Muscle layer of colon (tissue), 2 donors: ENCODE measurements at regions not wholly inside any gene's neighbourhood (a gene's known extent, or its start where the extent isn't known, plus 50 kb on each side); places are given as distances from the start of the nearest gene placed in this dataset.

Experiments used
- H3K27ac ChIP-seq: one replicate; pipeline ENCODE4 v1.7.0; 2013; ENCODE audit warnings: low read depth, mild to moderate bottlenecking, low read length, moderate library complexity
- H3K27me3 ChIP-seq, 2 donors: one replicate each; pipeline ENCODE4 v1.7.0; 2013; ENCODE audit warnings: low read length in 2 of 2, mild to moderate bottlenecking in 2 of 2; ENCODE audit not compliant: insufficient read depth in 2 of 2, control insufficient read depth in 1 of 2
- H3K36me3 ChIP-seq: one replicate; pipeline ENCODE4 v1.7.0; 2013; ENCODE audit warnings: mild to moderate bottlenecking, low read length; ENCODE audit not compliant: insufficient read depth
- H3K4me1 ChIP-seq: one replicate; pipeline ENCODE4 v1.7.0; 2013; ENCODE audit warnings: mild to moderate bottlenecking, low read length; ENCODE audit not compliant: insufficient read depth
- H3K4me3 ChIP-seq, 2 donors: one replicate each; pipeline ENCODE4 v1.7.0; 2013; ENCODE audit warnings: low read length in 2 of 2, low read depth in 1 of 2, mild to moderate bottlenecking in 1 of 2, moderate library complexity in 1 of 2
- H3K9ac ChIP-seq: one replicate; pipeline ENCODE4 v1.7.0; 2013; ENCODE audit warnings: low read length
- H3K9me3 ChIP-seq: one replicate; pipeline ENCODE4 v1.7.0; 2013; ENCODE audit warnings: mild to moderate bottlenecking, low read length
- donor health status: abdominal sarcoma.
- donor health status: Adenocarcinoma of cecum.

DNA sequence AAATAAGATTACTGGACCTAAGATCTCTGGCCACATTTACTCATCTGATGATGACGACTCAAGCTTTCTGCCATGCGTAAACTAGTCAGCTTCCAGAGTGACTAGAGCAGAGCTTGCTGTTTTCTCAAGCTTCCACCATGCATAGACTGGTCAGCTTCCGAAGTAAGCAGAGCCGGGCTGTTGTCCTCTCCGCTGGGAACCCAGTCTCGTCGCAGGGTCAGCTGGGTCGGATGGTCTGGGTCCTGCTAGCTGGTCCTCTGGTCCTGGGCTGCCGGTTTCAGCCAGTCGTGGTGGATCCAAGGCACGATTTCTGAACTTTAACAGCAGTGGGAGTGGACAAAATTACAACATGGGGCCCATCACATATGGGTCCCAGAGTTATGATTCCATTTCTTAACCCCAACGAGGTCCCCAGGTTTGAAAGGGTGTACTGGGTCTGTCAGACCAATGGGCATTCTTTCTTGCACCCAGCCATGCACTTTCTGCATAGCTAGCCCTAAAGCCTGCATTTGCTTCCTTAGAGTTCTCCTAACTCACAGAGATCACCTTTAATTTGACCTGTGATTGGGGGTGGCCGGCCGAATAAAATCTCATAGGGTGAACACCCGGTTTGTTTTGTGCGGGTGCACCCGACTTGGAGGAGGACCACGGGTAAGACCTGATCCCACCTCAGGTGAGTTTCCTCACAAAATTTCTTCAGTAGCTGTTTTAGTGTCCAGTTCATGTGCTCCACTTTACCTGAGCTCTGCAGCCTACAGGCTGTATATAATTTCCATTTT, 1312.8 kb downstream of the TMEM121 start:
- no peaks in the 10 kb centered on the region for H3K27me3 ChIP-seq
- H3K4me3 ChIP-seq = no peak overlapping the region
- no peak overlapping the region for H3K27ac ChIP-seq
- no peaks in the 10 kb centered on the region for H3K4me1 ChIP-seq
- H3K36me3 ChIP-seq = no peaks in the 10 kb centered on the region
- H3K9ac ChIP-seq = no peak overlapping the region
- no peaks in the 10 kb centered on the region for H3K9me3 ChIP-seq

DNA sequence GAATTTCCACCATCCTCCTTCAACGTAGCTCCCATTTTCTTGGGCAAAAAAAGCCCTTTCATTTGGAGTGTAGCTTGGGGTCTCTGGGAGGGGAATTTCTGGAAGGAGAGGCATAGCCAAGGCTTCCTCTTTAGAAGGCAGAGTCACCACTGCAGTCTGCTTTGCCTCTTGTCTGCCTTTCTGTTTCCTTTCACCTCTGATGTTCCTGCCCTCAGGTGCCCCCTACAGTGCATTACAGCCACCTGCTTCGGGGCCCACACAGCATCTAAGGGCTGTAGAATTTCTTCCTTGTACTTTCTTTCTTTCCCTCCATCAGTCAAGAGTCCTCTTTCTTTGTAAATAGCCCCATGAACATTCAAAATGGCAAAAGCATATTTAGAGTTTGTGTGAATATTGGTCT, 1313.9 kb downstream of the TMEM121 start:
- no peak overlapping the region for H3K9ac ChIP-seq
- no peaks in the 10 kb centered on the region for H3K9me3 ChIP-seq
- H3K4me1 ChIP-seq = no peaks in the 10 kb centered on the region
- no peak overlapping the region for H3K4me3 ChIP-seq
- H3K27me3 ChIP-seq = peaks cover 0 to 5% of the 10 kb centered on the region in 2 donors
- H3K27ac ChIP-seq = no peak overlapping the region
- no peaks in the 10 kb centered on the region for H3K36me3 ChIP-seq

DNA sequence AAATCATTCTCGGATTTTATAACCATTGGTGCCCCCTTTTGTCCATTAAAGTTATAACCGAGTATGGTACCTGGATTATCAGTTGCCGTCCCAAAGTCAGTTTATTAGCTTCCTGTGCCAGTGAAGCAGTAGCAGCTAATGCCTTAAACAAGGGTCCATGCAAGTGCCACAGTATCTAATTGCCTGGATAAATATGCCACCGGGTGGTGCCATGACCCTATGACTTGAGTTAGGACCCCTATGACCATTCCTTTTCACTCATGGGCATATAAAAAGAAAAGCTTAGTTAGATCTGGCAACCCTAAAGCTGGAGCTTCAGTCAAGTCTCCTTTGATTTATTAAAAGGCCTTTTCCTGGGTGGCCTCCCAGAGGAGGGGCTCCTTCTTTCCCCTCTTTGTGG, 1314.6 kb downstream of the TMEM121 start:
- H3K4me3 ChIP-seq = no peak overlapping the region
- no peak overlapping the region for H3K9ac ChIP-seq
- no peaks in the 10 kb centered on the region for H3K36me3 ChIP-seq
- peaks cover 0 to 5% of the 10 kb centered on the region in 2 donors for H3K27me3 ChIP-seq
- no peak overlapping the region for H3K27ac ChIP-seq
- no peaks in the 10 kb centered on the region for H3K9me3 ChIP-seq
- H3K4me1 ChIP-seq = no peaks in the 10 kb centered on the region

DNA sequence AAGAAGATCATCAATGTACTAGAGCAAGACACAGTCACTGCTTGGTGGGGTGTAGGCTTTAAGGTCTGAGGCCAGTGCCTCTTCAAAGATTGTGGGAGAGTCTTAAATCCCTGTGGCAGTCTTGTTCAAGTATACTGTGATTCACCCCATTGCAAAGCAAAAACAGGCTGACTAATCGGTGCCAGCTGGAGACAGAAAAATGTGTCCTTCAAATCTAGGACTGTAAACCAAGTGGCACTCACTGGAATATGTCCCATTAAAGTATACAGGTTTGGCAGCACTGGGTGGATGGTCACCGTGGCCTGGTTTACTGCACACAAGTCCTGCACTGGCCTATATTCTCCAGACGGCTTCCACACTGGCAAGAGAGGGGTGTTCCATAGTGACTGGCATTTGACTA, 1315.3 kb downstream of the TMEM121 start:
- Histone ChIP-seq H3K27me3 (peaks cover 0 to 5% of the 10 kb centered on the region in 2 donors), H3K27ac (no peak overlapping the region), H3K9ac (no peak overlapping the region), H3K4me3 (no peak overlapping the region), H3K36me3 (no peaks in the 10 kb centered on the region), H3K9me3 (no peaks in the 10 kb centered on the region), H3K4me1 (no peaks in the 10 kb centered on the region)

DNA sequence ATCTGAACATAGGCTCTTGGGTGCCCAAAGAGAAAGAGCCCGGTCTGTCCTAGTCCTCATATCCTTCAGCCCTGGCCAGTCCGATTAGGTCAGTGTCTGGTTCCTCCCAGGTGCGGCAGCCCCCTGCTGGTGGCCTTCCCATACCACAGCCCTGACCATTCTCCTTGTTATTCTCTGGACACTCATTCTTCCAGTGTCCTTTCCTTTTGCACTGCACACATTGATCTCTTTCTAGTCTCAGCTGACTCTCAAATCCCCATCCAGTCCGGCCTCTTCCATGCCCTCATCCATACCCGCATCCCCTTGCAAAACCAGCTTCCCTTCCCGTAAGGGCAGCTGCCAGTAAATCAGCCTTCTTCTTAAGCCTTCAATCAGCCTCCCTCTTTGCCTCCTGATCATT, 1316.3 kb downstream of the TMEM121 start:
- no peaks in the 10 kb centered on the region for H3K36me3 ChIP-seq
- peaks cover 0 to 5% of the 10 kb centered on the region in 2 donors for H3K27me3 ChIP-seq
- no peaks in the 10 kb centered on the region for H3K9me3 ChIP-seq
- H3K9ac ChIP-seq = no peak overlapping the region
- H3K27ac ChIP-seq = no peak overlapping the region
- H3K4me3 ChIP-seq = no peak overlapping the region
- H3K4me1 ChIP-seq = no peaks in the 10 kb centered on the region

DNA sequence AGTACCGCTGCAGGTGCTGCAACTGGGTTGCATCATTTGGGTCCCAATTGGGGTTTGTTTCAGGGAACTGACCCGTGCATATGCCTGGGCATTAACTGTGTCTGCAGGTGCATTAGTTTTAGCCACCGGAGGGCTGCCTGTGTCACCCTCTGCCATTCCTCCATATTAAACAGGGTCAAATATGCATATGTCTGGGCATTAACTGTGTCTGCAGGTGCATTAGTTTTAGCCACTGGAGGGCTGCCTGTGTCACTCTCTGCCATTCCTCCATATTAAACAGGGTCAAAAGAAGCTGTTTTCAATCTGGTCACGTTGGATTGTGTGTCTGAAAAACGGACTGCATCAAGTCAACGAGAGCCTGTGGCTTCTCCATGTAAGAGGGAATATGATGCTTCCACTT, 1317.0 kb downstream of the TMEM121 start:
- Histone ChIP-seq H3K27me3 (peaks cover 0 to 5% of the 10 kb centered on the region in 2 donors), H3K9ac (no peak overlapping the region), H3K36me3 (no peaks in the 10 kb centered on the region), H3K4me3 (peak overlapping the region in 1 of 2 donors; percentile 48), H3K9me3 (no peaks in the 10 kb centered on the region), H3K4me1 (no peaks in the 10 kb centered on the region), H3K27ac (no peak overlapping the region)

DNA sequence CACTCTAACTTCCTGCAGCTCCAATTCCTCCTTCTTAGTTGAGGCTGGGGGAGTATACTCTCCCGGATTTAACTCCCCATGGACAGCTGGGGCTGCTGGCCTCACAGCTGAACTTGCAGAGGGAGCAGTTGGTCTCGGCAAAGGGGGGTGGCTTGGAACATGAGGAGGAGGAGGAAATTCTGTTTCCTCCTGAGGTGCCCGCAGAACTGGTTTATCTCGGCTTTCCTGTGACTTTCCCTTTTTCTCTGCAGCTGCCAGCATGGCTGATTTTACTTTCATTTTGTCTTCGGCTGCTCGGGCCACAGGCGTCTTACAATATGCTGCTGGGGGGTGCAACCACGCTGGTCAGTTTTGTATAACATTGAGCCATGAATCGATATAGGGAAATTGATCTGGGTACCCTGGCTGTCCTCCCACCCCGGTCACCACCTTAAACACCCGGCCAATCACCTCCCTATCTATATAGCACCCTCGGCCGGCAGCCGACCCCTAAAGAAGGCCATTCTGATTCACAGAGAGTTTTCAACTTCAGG, 1317.6 kb downstream of the TMEM121 start:
- no peaks in the 10 kb centered on the region for H3K9me3 ChIP-seq
- no peak overlapping the region for H3K9ac ChIP-seq
- H3K27me3 ChIP-seq = peaks cover 0 to 5% of the 10 kb centered on the region in 2 donors
- no peaks in the 10 kb centered on the region for H3K4me1 ChIP-seq
- H3K4me3 ChIP-seq = peak overlapping the region; percentile 11 to 48
- no peaks in the 10 kb centered on the region for H3K36me3 ChIP-seq
- H3K27ac ChIP-seq = peak overlapping the region; percentile 41

DNA sequence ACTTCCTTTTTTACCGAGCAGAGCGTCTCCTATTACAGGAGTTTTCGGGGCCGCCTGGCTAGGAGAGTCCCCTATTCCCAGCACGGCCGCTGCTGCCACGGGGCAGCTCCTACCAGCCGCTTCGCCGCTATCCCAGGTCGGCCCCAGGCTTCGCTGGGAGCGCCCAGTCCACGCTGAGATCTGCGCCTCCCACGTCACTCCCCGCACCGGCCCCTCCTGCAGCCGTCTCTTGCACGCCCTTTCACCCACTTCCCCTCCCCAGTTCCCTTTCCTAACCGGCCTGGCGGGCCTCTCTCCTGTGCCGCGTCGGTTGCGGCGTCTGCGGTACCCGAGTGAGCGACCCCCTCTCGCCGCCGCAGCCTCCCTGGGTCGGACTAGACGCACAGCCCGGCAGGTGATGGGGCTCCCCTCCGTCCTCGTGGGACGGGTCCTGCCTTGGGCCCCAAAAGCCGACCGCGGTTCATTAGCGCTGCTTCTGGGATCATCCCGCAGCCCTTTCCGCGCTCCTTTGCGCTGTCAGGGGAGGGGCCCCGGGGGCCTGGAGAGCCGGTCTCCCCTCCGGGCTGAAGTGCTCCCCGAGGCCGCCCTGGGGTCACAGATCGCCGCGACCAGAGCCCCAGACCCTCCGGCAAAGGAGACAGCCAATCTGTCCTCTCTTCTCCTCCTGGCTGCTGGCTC, 1318.4 kb downstream of the TMEM121 start:
- no peaks in the 10 kb centered on the region for H3K4me1 ChIP-seq
- peak overlapping the region; percentile 41 for H3K27ac ChIP-seq
- no peaks in the 10 kb centered on the region for H3K36me3 ChIP-seq
- no peaks in the 10 kb centered on the region for H3K9me3 ChIP-seq
- H3K9ac ChIP-seq = no peak overlapping the region
- H3K27me3 ChIP-seq = peaks cover 0 to 5% of the 10 kb centered on the region in 2 donors
- peak overlapping the region; percentile 11 to 48 for H3K4me3 ChIP-seq

DNA sequence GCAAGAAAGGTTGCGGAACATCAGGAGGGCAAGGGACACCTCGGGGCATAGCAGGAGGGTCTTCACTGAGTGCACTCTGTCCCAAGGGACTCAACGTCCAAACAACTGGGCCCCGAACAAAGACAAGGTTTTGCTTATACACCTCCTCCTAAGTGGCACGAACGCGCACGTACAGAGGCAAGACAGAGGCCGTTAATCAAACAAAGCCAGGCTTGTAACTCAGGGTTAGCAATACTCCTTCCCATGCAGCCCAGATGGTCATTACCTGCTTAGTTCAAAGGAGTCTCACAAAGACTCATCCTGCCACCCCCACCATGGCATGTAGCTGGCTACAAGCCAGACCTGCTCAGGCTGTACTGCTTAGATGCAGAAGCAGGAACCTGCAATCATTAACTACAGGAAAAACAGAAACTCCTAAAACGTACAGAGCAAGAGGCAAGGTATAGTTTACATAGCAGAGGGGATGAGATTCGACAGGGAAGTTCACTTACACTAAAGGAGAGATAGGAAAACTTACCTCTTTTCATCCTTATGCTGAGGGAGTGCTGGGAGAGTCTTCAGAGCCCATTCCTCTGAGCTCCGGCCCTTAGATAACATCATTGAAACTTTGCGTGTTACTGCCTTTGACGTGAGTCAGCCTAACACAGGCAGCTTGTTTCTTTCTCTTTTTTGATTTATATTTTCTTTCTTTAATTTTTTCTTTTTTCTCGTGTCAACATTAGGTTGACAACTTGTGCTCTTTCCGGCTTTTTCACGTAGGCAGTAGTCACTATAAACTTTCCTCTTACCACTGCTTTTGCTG, 1319.1 kb downstream of the TMEM121 start:
- H3K4me1 ChIP-seq = no peaks in the 10 kb centered on the region
- H3K9me3 ChIP-seq = no peaks in the 10 kb centered on the region
- H3K4me3 ChIP-seq = no peak overlapping the region
- H3K36me3 ChIP-seq = no peaks in the 10 kb centered on the region
- H3K27me3 ChIP-seq = peaks cover 0 to 5% of the 10 kb centered on the region in 2 donors
- H3K9ac ChIP-seq = no peak overlapping the region
- H3K27ac ChIP-seq = no peak overlapping the region

DNA sequence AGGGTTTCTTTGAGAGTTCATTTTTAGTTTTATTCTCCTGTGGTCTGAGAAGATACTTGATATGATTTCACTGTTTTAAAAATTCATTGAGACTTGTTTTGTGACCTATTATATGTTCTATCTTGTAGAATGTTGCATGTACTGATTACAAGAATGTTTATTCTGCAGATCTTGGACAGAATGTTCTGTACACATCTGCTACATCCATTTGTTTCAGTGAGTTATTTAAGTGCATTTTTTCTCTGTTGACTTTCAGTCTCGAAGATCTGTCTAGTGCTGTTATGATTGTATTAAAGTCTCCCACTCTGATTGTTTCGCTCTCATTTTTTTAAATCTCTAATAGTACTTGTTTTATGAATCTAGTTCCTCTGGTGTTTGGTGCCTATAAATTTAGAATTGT, 1319.8 kb downstream of the TMEM121 start:
- H3K4me3 ChIP-seq = no peak overlapping the region
- H3K36me3 ChIP-seq = no peaks in the 10 kb centered on the region
- no peaks in the 10 kb centered on the region for H3K4me1 ChIP-seq
- H3K9ac ChIP-seq = no peak overlapping the region
- H3K27me3 ChIP-seq = peaks cover 0 to 5% of the 10 kb centered on the region in 2 donors
- no peak overlapping the region for H3K27ac ChIP-seq
- H3K9me3 ChIP-seq = no peaks in the 10 kb centered on the region
